SK-N-SH treated with all-trans-retinoic acid at 6 μM for 48 hours (cell line): ENCODE measurements at regions not wholly inside any gene's neighbourhood (a gene's known extent, or its start where the extent isn't known, plus 50 kb on each side); places are given as distances from the start of the nearest gene placed in this dataset.

ENCODE experiments used
- OSR1 ChIP-seq: fragments of 250-450 bp; sonication (Bioruptor Pico); IDR thresholded peaks from 2 replicates; pipeline ENCODE4 v1.8.0; 2022; ENCODE audit warnings: moderate library complexity, mild to moderate bottlenecking, inconsistent platforms
- RARB ChIP-seq: fragments of 250-450 bp; sonication (Bioruptor Pico); IDR thresholded peaks from 2 replicates; pipeline ENCODE4 v1.8.0; 2021; ENCODE audit warnings: mild to moderate bottlenecking, moderate library complexity
- TOX ChIP-seq: fragments of 250-450 bp; sonication (Bioruptor Pico); IDR thresholded peaks from 2 replicates; pipeline ENCODE4 v1.8.0; 2021; ENCODE audit warnings: mild to moderate bottlenecking, moderate library complexity, borderline replicate concordance
- ZNF70 ChIP-seq: fragments of 450-650 bp; formaldehyde crosslinking; IDR thresholded peaks from 2 replicates; pipeline ENCODE4 v1.5.0; 2020; ENCODE audit warnings: mild to moderate bottlenecking, moderate library complexity
- ZNF8 ChIP-seq: fragments of 450-650 bp; formaldehyde crosslinking; IDR thresholded peaks from 2 replicates; pipeline ENCODE4 v1.5.0; 2020; ENCODE audit warnings: mild to moderate bottlenecking, moderate library complexity

DNA sequence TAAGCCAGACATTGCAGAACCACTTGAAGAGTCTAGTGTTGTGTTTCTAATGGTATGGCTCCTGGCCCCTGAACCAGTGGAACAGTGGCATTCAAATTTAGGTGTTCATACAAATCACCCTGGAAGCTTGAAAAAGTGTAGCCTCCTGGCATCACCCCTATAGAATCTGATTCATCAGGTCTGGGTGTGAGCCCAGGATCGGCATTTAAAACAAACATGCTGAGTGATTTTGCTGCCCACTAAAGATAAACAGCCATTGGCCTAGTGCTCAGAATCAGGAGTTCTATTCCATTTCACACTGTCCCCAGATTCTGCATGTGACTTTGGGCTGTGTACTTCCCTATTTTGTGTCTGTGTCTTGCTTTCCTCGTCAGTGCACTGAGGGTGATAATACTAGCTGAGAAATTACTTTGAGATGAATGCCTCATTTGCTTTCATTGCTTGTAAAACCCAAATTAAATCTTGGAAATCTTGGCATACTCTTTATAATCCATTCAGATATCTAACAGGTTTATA, 241.5 kb upstream of the CLINT1 start:
- no peak for TF ChIP-seq RARB (CRISPR knock-in tag)
- TF ChIP-seq ZNF70 (CRISPR knock-in tag) = no peak
- TF ChIP-seq OSR1 (CRISPR knock-in tag) = no peak
- TF ChIP-seq ZNF8 (CRISPR knock-in tag) = no peak
- no peak for TF ChIP-seq TOX
